Spleen (tissue), 11 donors: ENCODE measurements at regions not wholly inside any gene's neighbourhood (a gene's known extent, or its start where the extent isn't known, plus 50 kb on each side); places are given as distances from the start of the nearest gene placed in this dataset.

Experiments
- DNase-seq: peaks from one replicate; pipeline ENCODE4 v3.0.0-alpha.2; 2020
- H3K27ac ChIP-seq, 8 donors: fragments of 200-600 bp; sonication (generic) in 7 of 8; 1 replicate in 4 of 8; 2 replicates in 4 of 8; pipeline versions ENCODE4 v1.5.0 to v1.8.0; 2016 to 2021; ENCODE audit warnings: inconsistent platforms in 4 of 8, mild to moderate bottlenecking in 4 of 8, moderate library complexity in 1 of 8
- H3K27me3 ChIP-seq, 7 donors: fragments of 200-600 bp; sonication (generic) in 6 of 7; replicated peaks in 1 of 7; 1 replicate in 4 of 7; 2 replicates in 3 of 7; pipeline versions ENCODE4 v1.5.0 to v1.8.0; 2016 to 2021; ENCODE audit warnings: inconsistent platforms in 3 of 7, mild to moderate bottlenecking in 1 of 7
- H3K36me3 ChIP-seq, 6 donors: fragments of 200-600 bp; sonication (generic) in 5 of 6; 1 replicate in 4 of 6; 2 replicates in 2 of 6; pipeline versions ENCODE4 v1.5.0 to v1.8.0; 2016 to 2021; ENCODE audit warnings: inconsistent platforms in 2 of 6
- H3K4me1 ChIP-seq, 6 donors: fragments of 200-600 bp; sonication (generic) in 5 of 6; 1 replicate in 3 of 6; 2 replicates in 3 of 6; pipeline versions ENCODE4 v1.5.0 to v1.8.0; 2016 to 2021; ENCODE audit warnings: inconsistent platforms in 3 of 6
- H3K4me3 ChIP-seq, 8 donors: fragments of 200-600 bp; sonication (generic) in 7 of 8; 1 replicate in 4 of 8; 2 replicates in 4 of 8; pipeline versions ENCODE4 v1.5.0 to v1.8.0; 2016 to 2021; ENCODE audit warnings: inconsistent platforms in 4 of 8, mild to moderate bottlenecking in 4 of 8, moderate library complexity in 2 of 8
- H3K9me3 ChIP-seq, 8 donors: fragments of 200-600 bp; sonication (generic) in 7 of 8; 1 replicate in 4 of 8; 2 replicates in 4 of 8; pipeline versions ENCODE4 v1.5.0 to v1.8.0; 2016 to 2021; ENCODE audit warnings: inconsistent platforms in 4 of 8
- CTCF ChIP-seq, 11 experiments: fragments of 200-600 bp in 7 of 11; fragments of 450-650 bp in 4 of 11; sonication (generic) in 4 of 11; IDR thresholded peaks in 8 of 11; conservative IDR thresholded peaks in 3 of 11; 1 replicate in 7 of 11; 2 replicates in 4 of 11; pipeline versions ENCODE4 v1.4.0 to v1.8.0; 2016 to 2021; ENCODE audit warnings: antibody characterized with exemption in 11 of 11, inconsistent platforms in 4 of 11, mild to moderate bottlenecking in 1 of 11
- POLR2A ChIP-seq, 3 donors: fragments of 450-650 bp; IDR thresholded peaks; one replicate each; pipeline ENCODE4 v1.5.1; 2017; ENCODE audit warnings: antibody characterized with exemption in 3 of 3, mild to moderate bottlenecking in 1 of 3
- POLR2AphosphoS5 ChIP-seq, 3 donors: sonication (generic); formaldehyde crosslinking; IDR thresholded peaks; one replicate each; pipeline ENCODE4 v1.5.1; 2017; ENCODE audit warnings: antibody characterized with exemption in 3 of 3
- WGBS, 5 donors: extraction: QIAGEN DNeasy Blood & Tissue Kit in 3 of 5; methylation state at CpG; one replicate each; pipeline versions ENCODE4 v1.1.5 to v1.1.7; 2013 to 2018; 5-methylcytosine and 5-hydroxymethylcytosine counted together
- intact Hi-C: fragments of 100-400 bp; cut with DNase I; formaldehyde crosslinking; loops from one replicate; pipeline ENCODE4 v1.15.0; 2023; ENCODE audit warnings: low total_unique reads
- donor health status: healthy with polysubstance abuse.
- donor health status: DM: no; HTN: no; CAD: no; lungs with moderate emphysema.
- donor health status: DM: no; HTN: no; CAD: no.
- donor health status: Bipolar disorder and iron deficiency.
- donor health status: healthy.
- donor health status: DM: no; HTN: no; CAD: no.
- donor health status: DM: yes; HTN: yes; CAD: no.

- intact Hi-C loops, result no loop called here
Observed at GRCh38 chr1:95171270-95172245, 54.4 kb downstream of the TLCD4 start.

GRCh38 chr1:95176861-95177260 is 57.1 kb upstream of the RWDD3 start:
- no peak for DNase-seq
- H3K27ac ChIP-seq, result peak overlapping the region in 2 of 8 donors; percentile 1 to 31

More at GRCh38 chr1:95171270-95172245, 54.4 kb downstream of the TLCD4 start:
- DNase-seq, result no peak
- no peak overlapping the region for H3K27ac ChIP-seq
- 76 to 86% (median 84%) methylated on average over 7 of the region's 7 CpGs for WGBS, 5 donors
- TF ChIP-seq CTCF (IDR thresholded peaks at IDR 0.05 in 8 of 11, conservative IDR thresholded peaks at IDR 0.05 in 3 of 11) (no peak), POLR2A (IDR thresholded peaks at IDR 0.05) (no peak), POLR2AphosphoS5 (IDR thresholded peaks at IDR 0.05) (no peak)
- H3K4me1 ChIP-seq, result no peaks in the 10 kb centered on the region
- no peaks in the 10 kb centered on the region for H3K27me3 ChIP-seq
- no peaks in the 10 kb centered on the region for H3K36me3 ChIP-seq
- no peaks in the 10 kb centered on the region for H3K9me3 ChIP-seq
- no peak overlapping the region for H3K4me3 ChIP-seq

GRCh38 chr1:95179205-95179986 is 54.6 kb upstream of the RWDD3 start:
- intact Hi-C loops, result no loop called here
- TF ChIP-seq POLR2A (IDR thresholded peaks at IDR 0.05), result no peak
- TF ChIP-seq CTCF (IDR thresholded peaks at IDR 0.05 in 8 of 11, conservative IDR thresholded peaks at IDR 0.05 in 3 of 11), result no peak
- no peak for TF ChIP-seq POLR2AphosphoS5 (IDR thresholded peaks at IDR 0.05)
- Histone ChIP-seq H3K4me1 (no peaks in the 10 kb centered on the region), H3K9me3 (no peaks in the 10 kb centered on the region), H3K27ac (no peak overlapping the region), H3K4me3 (no peak overlapping the region), H3K36me3 (no peaks in the 10 kb centered on the region), H3K27me3 (no peaks in the 10 kb centered on the region)
- DNase-seq, result no peak
- 90 to 95% (median 92%) methylated on average over 2 of the region's 2 CpGs for WGBS, 5 donors

More at GRCh38 chr1:95176861-95177260, 57.1 kb upstream of the RWDD3 start:
- TF ChIP-seq POLR2A (IDR thresholded peaks at IDR 0.05) (no peak), CTCF (IDR thresholded peaks at IDR 0.05 in 8 of 11, conservative IDR thresholded peaks at IDR 0.05 in 3 of 11) (no peak), POLR2AphosphoS5 (IDR thresholded peaks at IDR 0.05) (no peak)
- no peaks in the 10 kb centered on the region for H3K36me3 ChIP-seq
- H3K9me3 ChIP-seq, result no peaks in the 10 kb centered on the region
- H3K4me3 ChIP-seq, result no peak overlapping the region
- no peaks in the 10 kb centered on the region for H3K4me1 ChIP-seq
- intact Hi-C loops, result no loop called here
- H3K27me3 ChIP-seq, result no peaks in the 10 kb centered on the region

GRCh38 chr1:95180371-95180770 is 53.6 kb upstream of the RWDD3 start:
- H3K4me1 ChIP-seq, result no peaks in the 10 kb centered on the region
- no peak for DNase-seq
- intact Hi-C loops, result no loop called here

More at GRCh38 chr1:95180371-95180770, 53.6 kb upstream of the RWDD3 start:
- Histone ChIP-seq H3K27ac (no peak overlapping the region), H3K4me3 (no peak overlapping the region), H3K27me3 (no peaks in the 10 kb centered on the region), H3K36me3 (no peaks in the 10 kb centered on the region), H3K9me3 (no peaks in the 10 kb centered on the region)
- TF ChIP-seq POLR2AphosphoS5 (IDR thresholded peaks at IDR 0.05), result no peak
- no peak for TF ChIP-seq CTCF (IDR thresholded peaks at IDR 0.05 in 8 of 11, conservative IDR thresholded peaks at IDR 0.05 in 3 of 11)
- no peak for TF ChIP-seq POLR2A (IDR thresholded peaks at IDR 0.05)
- WGBS, 5 donors, result 84 to 94% (median 91%) methylated on average over 2 of the region's 2 CpGs
